HEK293 (cell line): ENCODE measurements at regions not wholly inside any gene's neighbourhood (a gene's known extent, or its start where the extent isn't known, plus 50 kb on each side); places are given as distances from the start of the nearest gene placed in this dataset.

ENCODE experiments used
- CTCF ChIA-PET: fragments of 350-600 bp; formaldehyde crosslinking; extraction: SDS; loops from one replicate; lab custom pipeline; 2021; ENCODE audit warnings: antibody characterized with exemption; lab: Yijun Ruan, JAX
- POLR2A ChIA-PET: fragments of 300-600 bp; formaldehyde crosslinking; extraction: SDS; loops from one replicate; lab custom pipeline; 2020; ENCODE audit warnings: antibody characterized with exemption, inconsistent platforms; lab: Yijun Ruan, JAX
- H3K27ac ChIP-seq: fragments of 200-500 bp; sonication (Bioruptor generic); 2 replicates; pipeline ENCODE4 v1.5.1; 2014; ENCODE audit warnings: low read depth, low read length, control low read depth, inconsistent platforms; ENCODE audit errors: extremely low read depth
- H3K36me3 ChIP-seq, 2 experiments: fragments of 200-500 bp in 1 of 2; sonication (Bioruptor generic) in 1 of 2; 1 replicate in 1 of 2; 2 replicates in 1 of 2; pipeline ENCODE4 v1.5.1; 2014 to 2017; ENCODE audit warnings: inconsistent platforms in 2 of 2, low read length in 2 of 2; ENCODE audit not compliant: control insufficient read depth in 2 of 2, insufficient read depth in 1 of 2
- H3K4me1 ChIP-seq: fragments of 200-500 bp; sonication (Bioruptor generic); 2 replicates; pipeline ENCODE4 v1.5.1; 2014; ENCODE audit warnings: mild to moderate bottlenecking, low read length, inconsistent platforms; ENCODE audit not compliant: control insufficient read depth, insufficient read depth
- H3K4me3 ChIP-seq: 2 replicates; pipeline ENCODE4 v1.5.1; 2011; ENCODE audit warnings: low read depth, mild to moderate bottlenecking, control low read depth, low read length, moderate library complexity
- H3K9me3 ChIP-seq: fragments of 200-500 bp; sonication (Bioruptor generic); 2 replicates; pipeline ENCODE4 v1.5.1; 2014; ENCODE audit warnings: low read depth, low read length, inconsistent platforms; ENCODE audit not compliant: control insufficient read depth, insufficient read depth
- BCL11A ChIP-seq: fragments of 450-650 bp; formaldehyde crosslinking; IDR thresholded peaks from 2 replicates; pipeline ENCODE4 v1.5.1; 2016; ENCODE audit warnings: low read depth, missing biosample characterization, missing genetic modification characterization
- GLIS1 ChIP-seq: fragments of 450-650 bp; formaldehyde crosslinking; IDR thresholded peaks from 2 replicates; pipeline ENCODE4 v1.5.1; 2016; ENCODE audit warnings: missing biosample characterization, missing genetic modification characterization
- PRDM1 ChIP-seq: fragments of 450-650 bp; formaldehyde crosslinking; IDR thresholded peaks from 2 replicates; pipeline ENCODE4; 2016; ENCODE audit warnings: missing biosample characterization, missing genetic modification characterization
- ZNF114 ChIP-seq: fragments of 450-650 bp; formaldehyde crosslinking; IDR thresholded peaks from 2 replicates; pipeline ENCODE4 v1.5.0; 2017; ENCODE audit warnings: missing biosample characterization, missing genetic modification characterization
- ZNF16 ChIP-seq: fragments of 450-650 bp; formaldehyde crosslinking; IDR thresholded peaks from 2 replicates; pipeline ENCODE4 v1.5.1; 2016; ENCODE audit warnings: low read depth, missing biosample characterization, missing genetic modification characterization
- ZNF423 ChIP-seq: fragments of 450-650 bp; formaldehyde crosslinking; IDR thresholded peaks from 2 replicates; pipeline ENCODE4 v1.5.1; 2016; ENCODE audit warnings: missing biosample characterization, missing genetic modification characterization
- ZNF426 ChIP-seq: fragments of 450-650 bp; formaldehyde crosslinking; IDR thresholded peaks from 2 replicates; pipeline ENCODE4 v1.5.1; 2017; ENCODE audit warnings: missing biosample characterization, missing genetic modification characterization, mild to moderate bottlenecking, inconsistent platforms, moderate library complexity
- ZNF529 ChIP-seq: fragments of 450-650 bp; formaldehyde crosslinking; IDR thresholded peaks from 2 replicates; pipeline ENCODE4 v1.5.1; 2017; ENCODE audit warnings: missing genetic modification characterization, missing biosample characterization; ENCODE audit not compliant: insufficient replicate concordance
- ZNF585B ChIP-seq: fragments of 450-650 bp; formaldehyde crosslinking; IDR thresholded peaks from 2 replicates; pipeline ENCODE4 v1.5.1; 2016; ENCODE audit warnings: missing biosample characterization, missing genetic modification characterization
- ZNF610 ChIP-seq: fragments of 450-650 bp; formaldehyde crosslinking; IDR thresholded peaks from 2 replicates; pipeline ENCODE4 v1.5.1; 2016; ENCODE audit warnings: missing biosample characterization, missing genetic modification characterization, borderline replicate concordance
- ZNF658 ChIP-seq: fragments of 450-650 bp; formaldehyde crosslinking; IDR thresholded peaks from 2 replicates; pipeline ENCODE4; 2016; ENCODE audit warnings: missing biosample characterization, missing genetic modification characterization
- ZNF777 ChIP-seq: fragments of 450-650 bp; formaldehyde crosslinking; IDR thresholded peaks from 2 replicates; pipeline ENCODE4 v1.5.1; 2017; ENCODE audit warnings: missing biosample characterization, missing genetic modification characterization, borderline replicate concordance
- TF ChIP-seq, protein P1 (sequence below): fragments of 450-650 bp; formaldehyde crosslinking; IDR thresholded peaks from 2 replicates; pipeline ENCODE4 v1.5.1; 2016; ENCODE audit warnings: missing biosample characterization, missing genetic modification characterization
- TF ChIP-seq, protein P2 (sequence below): fragments of 450-650 bp; formaldehyde crosslinking; IDR thresholded peaks from 2 replicates; pipeline ENCODE4 v1.5.1; 2017; ENCODE audit warnings: missing biosample characterization, missing genetic modification characterization
- TF ChIP-seq, protein P3 (sequence below): sonication (generic); formaldehyde crosslinking; IDR thresholded peaks from 2 replicates; pipeline ENCODE4 v1.8.1; 2022; ENCODE audit warnings: mild to moderate bottlenecking, moderate library complexity, missing genetic modification reagents
- TF ChIP-seq, protein P4 (sequence below): fragments of 450-650 bp; formaldehyde crosslinking; IDR thresholded peaks from 2 replicates; pipeline ENCODE4 v1.5.1; 2016; ENCODE audit warnings: missing biosample characterization, missing genetic modification characterization
- TF ChIP-seq, protein P5 (sequence below): fragments of 450-650 bp; formaldehyde crosslinking; IDR thresholded peaks from 2 replicates; pipeline ENCODE4 v1.5.1; 2016; ENCODE audit warnings: missing biosample characterization, missing genetic modification characterization
- TF ChIP-seq, protein P6 (sequence below): fragments of 450-650 bp; formaldehyde crosslinking; IDR thresholded peaks from 2 replicates; pipeline ENCODE4 v1.5.1; 2016; ENCODE audit warnings: missing biosample characterization, missing genetic modification characterization, low read depth

DNA sequence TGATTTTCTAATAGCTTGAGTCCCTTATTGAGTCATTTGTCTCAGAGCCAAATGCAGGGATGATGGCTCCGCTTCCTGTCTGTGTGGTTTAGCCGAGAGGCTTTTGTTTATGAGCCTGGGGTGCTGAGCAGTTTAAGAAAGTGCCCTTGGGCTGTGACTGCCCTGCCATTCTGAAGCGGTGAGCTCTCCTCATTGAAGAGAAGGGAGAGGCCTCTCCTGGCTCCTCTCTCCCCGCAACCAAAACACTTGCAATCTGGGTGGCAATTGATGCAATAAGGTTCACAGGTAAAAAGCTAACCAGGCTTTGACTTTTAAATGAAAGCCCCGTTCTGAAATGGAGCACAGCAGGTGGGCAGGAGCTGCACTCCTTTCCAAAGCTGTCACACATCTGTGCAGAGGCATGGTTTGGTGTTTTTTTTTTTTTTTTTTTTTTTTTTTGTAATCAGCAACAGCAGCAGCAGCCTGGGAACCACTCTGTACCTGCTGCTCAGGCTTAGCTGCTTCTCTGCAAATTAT lies 403.7 kb downstream of the SIPA1L2 start (continued):
- TF ChIP-seq, protein P1, sequence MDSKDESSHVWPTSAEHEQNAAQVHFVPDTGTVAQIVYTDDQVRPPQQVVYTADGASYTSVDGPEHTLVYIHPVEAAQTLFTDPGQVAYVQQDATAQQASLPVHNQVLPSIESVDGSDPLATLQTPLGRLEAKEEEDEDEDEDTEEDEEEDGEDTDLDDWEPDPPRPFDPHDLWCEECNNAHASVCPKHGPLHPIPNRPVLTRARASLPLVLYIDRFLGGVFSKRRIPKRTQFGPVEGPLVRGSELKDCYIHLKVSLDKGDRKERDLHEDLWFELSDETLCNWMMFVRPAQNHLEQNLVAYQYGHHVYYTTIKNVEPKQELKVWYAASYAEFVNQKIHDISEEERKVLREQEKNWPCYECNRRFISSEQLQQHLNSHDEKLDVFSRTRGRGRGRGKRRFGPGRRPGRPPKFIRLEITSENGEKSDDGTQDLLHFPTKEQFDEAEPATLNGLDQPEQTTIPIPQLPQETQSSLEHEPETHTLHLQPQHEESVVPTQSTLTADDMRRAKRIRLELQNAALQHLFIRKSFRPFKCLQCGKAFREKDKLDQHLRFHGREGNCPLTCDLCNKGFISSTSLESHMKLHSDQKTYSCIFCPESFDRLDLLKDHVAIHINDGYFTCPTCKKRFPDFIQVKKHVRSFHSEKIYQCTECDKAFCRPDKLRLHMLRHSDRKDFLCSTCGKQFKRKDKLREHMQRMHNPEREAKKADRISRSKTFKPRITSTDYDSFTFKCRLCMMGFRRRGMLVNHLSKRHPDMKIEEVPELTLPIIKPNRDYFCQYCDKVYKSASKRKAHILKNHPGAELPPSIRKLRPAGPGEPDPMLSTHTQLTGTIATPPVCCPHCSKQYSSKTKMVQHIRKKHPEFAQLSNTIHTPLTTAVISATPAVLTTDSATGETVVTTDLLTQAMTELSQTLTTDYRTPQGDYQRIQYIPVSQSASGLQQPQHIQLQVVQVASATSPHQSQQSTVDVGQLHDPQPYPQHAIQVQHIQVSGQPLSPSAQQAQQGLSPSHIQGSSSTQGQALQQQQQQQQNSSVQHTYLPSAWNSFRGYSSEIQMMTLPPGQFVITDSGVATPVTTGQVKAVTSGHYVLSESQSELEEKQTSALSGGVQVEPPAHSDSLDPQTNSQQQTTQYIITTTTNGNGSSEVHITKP, result peak; percentile 49
- TF ChIP-seq, protein P2, sequence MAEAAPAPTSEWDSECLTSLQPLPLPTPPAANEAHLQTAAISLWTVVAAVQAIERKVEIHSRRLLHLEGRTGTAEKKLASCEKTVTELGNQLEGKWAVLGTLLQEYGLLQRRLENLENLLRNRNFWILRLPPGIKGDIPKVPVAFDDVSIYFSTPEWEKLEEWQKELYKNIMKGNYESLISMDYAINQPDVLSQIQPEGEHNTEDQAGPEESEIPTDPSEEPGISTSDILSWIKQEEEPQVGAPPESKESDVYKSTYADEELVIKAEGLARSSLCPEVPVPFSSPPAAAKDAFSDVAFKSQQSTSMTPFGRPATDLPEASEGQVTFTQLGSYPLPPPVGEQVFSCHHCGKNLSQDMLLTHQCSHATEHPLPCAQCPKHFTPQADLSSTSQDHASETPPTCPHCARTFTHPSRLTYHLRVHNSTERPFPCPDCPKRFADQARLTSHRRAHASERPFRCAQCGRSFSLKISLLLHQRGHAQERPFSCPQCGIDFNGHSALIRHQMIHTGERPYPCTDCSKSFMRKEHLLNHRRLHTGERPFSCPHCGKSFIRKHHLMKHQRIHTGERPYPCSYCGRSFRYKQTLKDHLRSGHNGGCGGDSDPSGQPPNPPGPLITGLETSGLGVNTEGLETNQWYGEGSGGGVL (tag by site-specific recombination), result no peak
- TF ChIP-seq GLIS1 (tag by site-specific recombination) (peak; percentile 46; the same call in 1 of the 2 replicates), ZNF658 (tag by site-specific recombination) (no peak), PRDM1 (tag by site-specific recombination) (peak; percentile 47; the same call in 1 of the 2 replicates)

DNA sequence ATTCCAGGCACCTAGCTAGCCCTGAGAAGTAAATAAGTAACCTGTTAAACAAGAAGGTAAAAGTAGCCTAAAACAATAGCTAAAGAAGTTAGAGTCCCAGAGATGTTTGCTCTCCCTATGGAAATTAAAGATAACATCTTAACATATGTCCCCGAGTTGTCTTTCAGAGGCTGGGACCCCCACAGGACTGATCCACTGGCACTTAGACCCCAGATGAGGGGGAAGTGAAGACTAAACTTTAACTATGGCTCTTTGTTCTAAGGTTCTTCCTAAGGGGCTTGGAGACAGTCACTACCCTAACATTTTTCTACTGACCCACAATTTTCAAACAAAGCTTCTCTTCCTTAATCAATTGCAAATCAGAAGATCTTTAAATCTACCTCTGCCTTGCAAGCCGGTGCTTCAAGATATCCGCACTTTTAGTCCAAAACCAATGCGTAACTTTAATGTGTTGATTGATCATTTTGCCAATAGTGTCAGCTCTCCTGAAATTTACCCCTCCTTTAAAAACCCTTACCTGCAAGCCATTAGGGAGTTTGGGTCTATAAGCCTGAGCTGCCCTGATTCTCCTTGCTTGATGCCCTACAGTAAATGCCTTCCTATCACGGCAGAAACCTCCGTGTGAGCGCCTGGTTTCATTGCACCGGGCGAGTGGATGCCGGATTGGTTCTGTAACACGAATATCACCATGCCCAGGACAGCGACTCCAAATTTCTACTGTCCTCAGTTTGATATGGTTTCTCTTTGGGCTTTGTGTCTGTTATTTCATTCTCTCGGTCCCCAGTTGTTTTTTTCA lies 404.4 kb downstream of the SIPA1L2 start:
- TF ChIP-seq ZNF585B (tag by site-specific recombination), result no peak
- TF ChIP-seq ZNF16 (tag by site-specific recombination), result no peak
- TF ChIP-seq ZNF423, result 0 out of 2 replicates have a peak, but pooled peaks have one; percentile 6
- TF ChIP-seq, protein P3, sequence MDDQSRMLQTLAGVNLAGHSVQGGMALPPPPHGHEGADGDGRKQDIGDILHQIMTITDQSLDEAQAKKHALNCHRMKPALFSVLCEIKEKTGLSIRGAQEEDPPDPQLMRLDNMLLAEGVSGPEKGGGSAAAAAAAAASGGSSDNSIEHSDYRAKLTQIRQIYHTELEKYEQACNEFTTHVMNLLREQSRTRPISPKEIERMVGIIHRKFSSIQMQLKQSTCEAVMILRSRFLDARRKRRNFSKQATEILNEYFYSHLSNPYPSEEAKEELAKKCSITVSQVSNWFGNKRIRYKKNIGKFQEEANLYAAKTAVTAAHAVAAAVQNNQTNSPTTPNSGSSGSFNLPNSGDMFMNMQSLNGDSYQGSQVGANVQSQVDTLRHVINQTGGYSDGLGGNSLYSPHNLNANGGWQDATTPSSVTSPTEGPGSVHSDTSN (CRISPR knock-in tag), result no peak
- TF ChIP-seq ZNF529, result no peak
- no peak for TF ChIP-seq ZNF777
- no peak for TF ChIP-seq BCL11A (tag by site-specific recombination)
- TF ChIP-seq, protein P4, sequence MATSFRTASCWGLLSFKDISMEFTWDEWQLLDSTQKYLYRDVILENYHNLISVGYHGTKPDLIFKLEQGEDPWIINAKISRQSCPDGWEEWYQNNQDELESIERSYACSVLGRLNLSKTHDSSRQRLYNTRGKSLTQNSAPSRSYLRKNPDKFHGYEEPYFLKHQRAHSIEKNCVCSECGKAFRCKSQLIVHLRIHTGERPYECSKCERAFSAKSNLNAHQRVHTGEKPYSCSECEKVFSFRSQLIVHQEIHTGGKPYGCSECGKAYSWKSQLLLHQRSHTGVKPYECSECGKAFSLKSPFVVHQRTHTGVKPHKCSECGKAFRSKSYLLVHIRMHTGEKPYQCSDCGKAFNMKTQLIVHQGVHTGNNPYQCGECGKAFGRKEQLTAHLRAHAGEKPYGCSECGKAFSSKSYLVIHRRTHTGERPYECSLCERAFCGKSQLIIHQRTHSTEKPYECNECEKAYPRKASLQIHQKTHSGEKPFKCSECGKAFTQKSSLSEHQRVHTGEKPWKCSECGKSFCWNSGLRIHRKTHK, result no peak
- TF ChIP-seq ZNF114, result no peak
- no peak for TF ChIP-seq ZNF426 (tag by site-specific recombination)
- TF ChIP-seq ZNF610 (tag by site-specific recombination), result no peak
- TF ChIP-seq, protein P5, sequence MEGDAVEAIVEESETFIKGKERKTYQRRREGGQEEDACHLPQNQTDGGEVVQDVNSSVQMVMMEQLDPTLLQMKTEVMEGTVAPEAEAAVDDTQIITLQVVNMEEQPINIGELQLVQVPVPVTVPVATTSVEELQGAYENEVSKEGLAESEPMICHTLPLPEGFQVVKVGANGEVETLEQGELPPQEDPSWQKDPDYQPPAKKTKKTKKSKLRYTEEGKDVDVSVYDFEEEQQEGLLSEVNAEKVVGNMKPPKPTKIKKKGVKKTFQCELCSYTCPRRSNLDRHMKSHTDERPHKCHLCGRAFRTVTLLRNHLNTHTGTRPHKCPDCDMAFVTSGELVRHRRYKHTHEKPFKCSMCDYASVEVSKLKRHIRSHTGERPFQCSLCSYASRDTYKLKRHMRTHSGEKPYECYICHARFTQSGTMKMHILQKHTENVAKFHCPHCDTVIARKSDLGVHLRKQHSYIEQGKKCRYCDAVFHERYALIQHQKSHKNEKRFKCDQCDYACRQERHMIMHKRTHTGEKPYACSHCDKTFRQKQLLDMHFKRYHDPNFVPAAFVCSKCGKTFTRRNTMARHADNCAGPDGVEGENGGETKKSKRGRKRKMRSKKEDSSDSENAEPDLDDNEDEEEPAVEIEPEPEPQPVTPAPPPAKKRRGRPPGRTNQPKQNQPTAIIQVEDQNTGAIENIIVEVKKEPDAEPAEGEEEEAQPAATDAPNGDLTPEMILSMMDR (tag by site-specific recombination), result no peak
- TF ChIP-seq, protein P6, sequence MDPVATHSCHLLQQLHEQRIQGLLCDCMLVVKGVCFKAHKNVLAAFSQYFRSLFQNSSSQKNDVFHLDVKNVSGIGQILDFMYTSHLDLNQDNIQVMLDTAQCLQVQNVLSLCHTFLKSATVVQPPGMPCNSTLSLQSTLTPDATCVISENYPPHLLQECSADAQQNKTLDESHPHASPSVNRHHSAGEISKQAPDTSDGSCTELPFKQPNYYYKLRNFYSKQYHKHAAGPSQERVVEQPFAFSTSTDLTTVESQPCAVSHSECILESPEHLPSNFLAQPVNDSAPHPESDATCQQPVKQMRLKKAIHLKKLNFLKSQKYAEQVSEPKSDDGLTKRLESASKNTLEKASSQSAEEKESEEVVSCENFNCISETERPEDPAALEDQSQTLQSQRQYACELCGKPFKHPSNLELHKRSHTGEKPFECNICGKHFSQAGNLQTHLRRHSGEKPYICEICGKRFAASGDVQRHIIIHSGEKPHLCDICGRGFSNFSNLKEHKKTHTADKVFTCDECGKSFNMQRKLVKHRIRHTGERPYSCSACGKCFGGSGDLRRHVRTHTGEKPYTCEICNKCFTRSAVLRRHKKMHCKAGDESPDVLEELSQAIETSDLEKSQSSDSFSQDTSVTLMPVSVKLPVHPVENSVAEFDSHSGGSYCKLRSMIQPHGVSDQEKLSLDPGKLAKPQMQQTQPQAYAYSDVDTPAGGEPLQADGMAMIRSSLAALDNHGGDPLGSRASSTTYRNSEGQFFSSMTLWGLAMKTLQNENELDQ (tag by site-specific recombination), result 0 out of 2 replicates have a peak, but pooled peaks have one; percentile 8
- Histone ChIP-seq H3K9me3 (no peaks in the 10 kb centered on the region), H3K4me3 (no peak overlapping the region), H3K36me3 (no peaks in the 10 kb centered on the region), H3K4me1 (peaks cover 26% of the 10 kb centered on the region), H3K27ac (0 out of 2 replicates have a peak overlapping the region, but pooled peaks have one; percentile 42)
- CTCF ChIA-PET, result interaction anchor here (0.5 to 1.2 kb wide), 6 partner anchors 8 to 404 kb away, joined by 3 to 4 read pairs (median 3); no protein-coding TSS in a partner anchor
- POLR2A ChIA-PET, result no interaction called here
